GM23248 (cell line): ENCODE measurements at regions not wholly inside any gene's neighbourhood (a gene's known extent, or its start where the extent isn't known, plus 50 kb on each side); places are given as distances from the start of the nearest gene placed in this dataset.

Source experiments
- DNase-seq: peaks from one replicate; pipeline ENCODE4 v3.0.0-alpha.2; 2015
- H2AFZ ChIP-seq: fragments of 200-600 bp; sonication (generic); 2 replicates; pipeline ENCODE4 v1.6.1; 2016; ENCODE audit warnings: antibody characterized with exemption
- H3F3A ChIP-seq: fragments of 200-600 bp; sonication (generic); 2 replicates; pipeline ENCODE4 v1.6.1; 2016; ENCODE audit warnings: mild to moderate bottlenecking, antibody characterized with exemption, mixed run types; ENCODE audit not compliant: insufficient read depth
- H3K27ac ChIP-seq: fragments of 200-600 bp; sonication (generic); 2 replicates; pipeline ENCODE4 v1.5.1; 2016; ENCODE audit warnings: mild to moderate bottlenecking
- H3K27me3 ChIP-seq: fragments of 200-600 bp; sonication (generic); replicated peaks from 2 replicates; pipeline ENCODE4 v1.6.1; 2016; ENCODE audit warnings: mild to moderate bottlenecking; ENCODE audit not compliant: insufficient read depth
- H3K36me3 ChIP-seq: fragments of 200-600 bp; sonication (generic); 2 replicates; pipeline ENCODE4 v1.6.1; 2016; ENCODE audit warnings: low read depth, mild to moderate bottlenecking
- H3K4me1 ChIP-seq: fragments of 200-600 bp; sonication (generic); 2 replicates; pipeline ENCODE4 v1.6.1; 2016; ENCODE audit warnings: mild to moderate bottlenecking; ENCODE audit not compliant: insufficient read depth
- H3K4me2 ChIP-seq: fragments of 200-600 bp; sonication (generic); one replicate; pipeline ENCODE4 v1.6.1; 2016; ENCODE audit warnings: mild to moderate bottlenecking; ENCODE audit not compliant: unreplicated experiment
- H3K4me3 ChIP-seq: fragments of 200-600 bp; sonication (generic); 2 replicates; pipeline ENCODE4 v1.5.1; 2016; ENCODE audit warnings: mild to moderate bottlenecking
- H3K79me2 ChIP-seq: fragments of 200-600 bp; sonication (generic); 2 replicates; pipeline ENCODE4 v1.6.1; 2016; ENCODE audit warnings: mild to moderate bottlenecking; ENCODE audit not compliant: insufficient read depth
- H3K9ac ChIP-seq: fragments of 200-600 bp; sonication (generic); 2 replicates; pipeline ENCODE4 v1.6.1; 2016; ENCODE audit warnings: mild to moderate bottlenecking
- H3K9me2 ChIP-seq: fragments of 200-600 bp; sonication (generic); 2 replicates; pipeline ENCODE4 v1.6.1; 2016; ENCODE audit warnings: mixed run types, mild to moderate bottlenecking, moderate library complexity; ENCODE audit not compliant: insufficient read depth
- H3K9me3 ChIP-seq: fragments of 200-600 bp; sonication (generic); one replicate; pipeline ENCODE4 v1.6.1; 2017; ENCODE audit warnings: low read depth
- H4K20me1 ChIP-seq: fragments of 200-600 bp; sonication (generic); 2 replicates; pipeline ENCODE4 v1.6.0; 2016; ENCODE audit not compliant: insufficient read depth
- EZH2 ChIP-seq: fragments of 200-600 bp; sonication (generic); IDR thresholded peaks from 2 replicates; pipeline ENCODE4 v1.6.1; 2018; ENCODE audit warnings: antibody characterized with exemption, mild to moderate bottlenecking; ENCODE audit not compliant: insufficient read depth, poor library complexity, severe bottlenecking
- EZH2phosphoT487 ChIP-seq: fragments of 200-600 bp; sonication (generic); IDR thresholded peaks from 2 replicates; pipeline ENCODE4 v1.6.1; 2018; ENCODE audit warnings: antibody characterized with exemption, moderate library complexity, mild to moderate bottlenecking, low read depth; ENCODE audit not compliant: insufficient read depth
- WGBS, 2 experiments: methylation state at CpG; one replicate each; pipeline ENCODE4 v1.1.6; 2015 to 2017; ENCODE audit warnings: low lambda C conversion rate in 2 of 2, low coverage in 1 of 2; ENCODE audit errors: missing lambda C conversion rate in 2 of 2; 5-methylcytosine and 5-hydroxymethylcytosine counted together
- in situ Hi-C: fragments of 300-500 bp; cut with MboI; formaldehyde crosslinking; loops from 2 replicates; pipeline ENCODE4 v1.15.0; 2020

- in situ Hi-C loops: no loop called here
- no peak overlapping the region for H3K9ac ChIP-seq
- no peaks in the 10 kb centered on the region for H3K9me2 ChIP-seq
- DNase-seq: no peak
- no peaks in the 10 kb centered on the region for H3K36me3 ChIP-seq
- H2AFZ ChIP-seq: no peak overlapping the region
- TF ChIP-seq EZH2: no peak
- no peak for TF ChIP-seq EZH2phosphoT487
- no peak overlapping the region for H3K27ac ChIP-seq
- H3K4me3 ChIP-seq: no peak overlapping the region
- H4K20me1 ChIP-seq: no peaks in the 10 kb centered on the region
- H3K9me3 ChIP-seq: no peaks in the 10 kb centered on the region
- no peak overlapping the region for H3K4me2 ChIP-seq
- WGBS, 2 experiments: 39 to 47% methylated on average over 2 of the region's 2 CpGs
- H3F3A ChIP-seq: no peaks in the 10 kb centered on the region
- no peaks in the 10 kb centered on the region for H3K4me1 ChIP-seq
- no peaks in the 10 kb centered on the region for H3K27me3 ChIP-seq
- H3K79me2 ChIP-seq: no peaks in the 10 kb centered on the region
Measured at GRCh38 chr2:22946553-22946952, 438.4 kb upstream of the KLHL29 start.

DNA sequence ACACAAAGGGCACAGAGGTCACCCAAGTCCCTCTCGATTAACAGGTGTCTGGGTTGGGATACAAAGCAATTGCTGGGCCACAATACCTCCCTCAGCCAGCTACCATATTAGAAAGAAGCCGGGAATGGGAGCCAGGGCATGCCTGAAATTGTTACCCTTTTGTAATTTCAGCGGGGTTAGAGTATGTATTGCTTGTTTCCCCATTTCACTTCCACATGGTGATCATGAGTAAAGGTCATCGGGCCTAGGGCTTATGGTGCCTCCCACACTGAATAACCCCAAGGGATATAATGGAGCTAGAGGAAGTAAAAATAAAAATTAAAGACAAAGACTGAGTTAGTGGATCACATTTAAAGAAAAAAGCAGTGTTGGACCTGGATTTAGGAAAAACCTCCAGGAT, 437.2 kb upstream of the KLHL29 start:
- H3K79me2 ChIP-seq: no peaks in the 10 kb centered on the region
- H4K20me1 ChIP-seq: no peaks in the 10 kb centered on the region
- DNase-seq: no peak
- no peaks in the 10 kb centered on the region for H3K9me2 ChIP-seq
- H3K9ac ChIP-seq: no peak overlapping the region
- H3F3A ChIP-seq: no peaks in the 10 kb centered on the region
- H3K27me3 ChIP-seq: no peaks in the 10 kb centered on the region
- in situ Hi-C loops: no loop called here
- H3K4me1 ChIP-seq: no peaks in the 10 kb centered on the region
- WGBS, 2 experiments: 26 to 29% methylated on average over 4 of the region's 4 CpGs
- no peak overlapping the region for H2AFZ ChIP-seq
- no peak overlapping the region for H3K27ac ChIP-seq
- no peak overlapping the region for H3K4me3 ChIP-seq
- no peaks in the 10 kb centered on the region for H3K36me3 ChIP-seq
- no peaks in the 10 kb centered on the region for H3K9me3 ChIP-seq
- TF ChIP-seq EZH2phosphoT487 (no peak), EZH2 (no peak)
- no peak overlapping the region for H3K4me2 ChIP-seq

DNA sequence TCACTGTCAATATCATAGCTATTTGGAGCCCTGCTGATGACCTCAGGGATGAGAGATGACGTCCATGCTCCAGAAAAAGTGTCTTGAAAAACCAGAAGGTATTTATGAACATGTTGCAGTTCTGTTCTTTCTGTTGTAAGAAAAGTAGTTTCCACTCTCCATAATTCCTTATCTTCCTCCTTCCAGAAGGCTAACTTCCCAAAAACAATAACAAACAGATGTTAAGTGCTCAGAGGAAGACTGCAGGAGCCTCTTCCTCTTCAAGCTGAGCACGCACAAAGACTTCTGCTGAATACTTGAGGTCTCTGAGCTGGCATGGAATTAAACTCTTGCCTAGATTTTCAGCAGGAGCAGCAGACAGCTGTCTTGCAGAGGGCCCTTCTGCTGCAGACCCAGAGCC, 434.5 kb upstream of the KLHL29 start:
- H3K27ac ChIP-seq: no peak overlapping the region
- no peaks in the 10 kb centered on the region for H3K9me3 ChIP-seq
- H3K4me3 ChIP-seq: no peak overlapping the region
- H3K4me2 ChIP-seq: no peak overlapping the region
- no peaks in the 10 kb centered on the region for H3F3A ChIP-seq
- H3K27me3 ChIP-seq: no peaks in the 10 kb centered on the region
- no peaks in the 10 kb centered on the region for H3K4me1 ChIP-seq
- H3K9me2 ChIP-seq: no peaks in the 10 kb centered on the region
- TF ChIP-seq EZH2: no peak
- no peak for TF ChIP-seq EZH2phosphoT487
- H2AFZ ChIP-seq: no peak overlapping the region
- H3K79me2 ChIP-seq: no peaks in the 10 kb centered on the region
- in situ Hi-C loops: no loop called here
- no peaks in the 10 kb centered on the region for H3K36me3 ChIP-seq
- H3K9ac ChIP-seq: no peak overlapping the region
- H4K20me1 ChIP-seq: no peaks in the 10 kb centered on the region
- DNase-seq: no peak
- WGBS, 2 experiments: 0 to 2% methylated on average over 2 of the region's 2 CpGs

- Histone ChIP-seq H3K4me2 (no peak overlapping the region), H3K9me3 (no peaks in the 10 kb centered on the region), H3K27me3 (no peaks in the 10 kb centered on the region), H3K36me3 (no peaks in the 10 kb centered on the region), H3F3A (no peaks in the 10 kb centered on the region), H3K79me2 (no peaks in the 10 kb centered on the region), H3K4me3 (no peak overlapping the region), H2AFZ (no peak overlapping the region), H3K27ac (no peak overlapping the region), H3K9ac (no peak overlapping the region), H4K20me1 (no peaks in the 10 kb centered on the region), H3K4me1 (no peaks in the 10 kb centered on the region), H3K9me2 (no peaks in the 10 kb centered on the region)
- in situ Hi-C loops: no loop called here
- 38 to 39% methylated on average over 6 of the region's 6 CpGs for WGBS, 2 experiments
- TF ChIP-seq EZH2 (no peak), EZH2phosphoT487 (no peak)
- DNase-seq: no peak
Measured at GRCh38 chr2:22952656-22953225, 432.2 kb upstream of the KLHL29 start.

GRCh38 chr2:22957446-22957845, 427.5 kb upstream of the KLHL29 start:
- no peaks in the 10 kb centered on the region for H3K27me3 ChIP-seq
- H3K4me2 ChIP-seq: no peak overlapping the region
- no peaks in the 10 kb centered on the region for H3K79me2 ChIP-seq
- H2AFZ ChIP-seq: no peak overlapping the region
- H3K27ac ChIP-seq: no peak overlapping the region
- WGBS, 2 experiments: 59 to 70% methylated on average over 5 of the region's 5 CpGs
- H3F3A ChIP-seq: no peaks in the 10 kb centered on the region
- no peak for DNase-seq
- H4K20me1 ChIP-seq: no peaks in the 10 kb centered on the region
- H3K36me3 ChIP-seq: no peaks in the 10 kb centered on the region
- in situ Hi-C loops: no loop called here
- no peak overlapping the region for H3K4me3 ChIP-seq
- TF ChIP-seq EZH2phosphoT487 (no peak), EZH2 (no peak)
- no peaks in the 10 kb centered on the region for H3K4me1 ChIP-seq
- no peaks in the 10 kb centered on the region for H3K9me2 ChIP-seq
- H3K9ac ChIP-seq: no peak overlapping the region
- H3K9me3 ChIP-seq: no peaks in the 10 kb centered on the region
